AG10803 (cell line): ENCODE measurements at regions not wholly inside any gene's neighbourhood (a gene's known extent, or its start where the extent isn't known, plus 50 kb on each side); places are given as distances from the start of the nearest gene placed in this dataset.

Source experiments
- DNase-seq: peaks from one replicate; pipeline ENCODE4 v3.0.0; 2010; ENCODE audit warnings: low read depth
- H3K4me3 ChIP-seq: 2 replicates; pipeline ENCODE4 v1.5.1; 2011; ENCODE audit warnings: mild to moderate bottlenecking, low read length, control low read depth
- TF ChIP-seq, protein P1 (sequence below): conservative IDR thresholded peaks from 2 replicates; pipeline ENCODE4 v1.5.1; 2011; ENCODE audit warnings: mild to moderate bottlenecking, low read length, control low read depth, inconsistent platforms

GRCh38 chr3:118714800-118715199 lies 319.8 kb downstream of the IGSF11 start:
- no peak for DNase-seq
- TF ChIP-seq, protein P1, sequence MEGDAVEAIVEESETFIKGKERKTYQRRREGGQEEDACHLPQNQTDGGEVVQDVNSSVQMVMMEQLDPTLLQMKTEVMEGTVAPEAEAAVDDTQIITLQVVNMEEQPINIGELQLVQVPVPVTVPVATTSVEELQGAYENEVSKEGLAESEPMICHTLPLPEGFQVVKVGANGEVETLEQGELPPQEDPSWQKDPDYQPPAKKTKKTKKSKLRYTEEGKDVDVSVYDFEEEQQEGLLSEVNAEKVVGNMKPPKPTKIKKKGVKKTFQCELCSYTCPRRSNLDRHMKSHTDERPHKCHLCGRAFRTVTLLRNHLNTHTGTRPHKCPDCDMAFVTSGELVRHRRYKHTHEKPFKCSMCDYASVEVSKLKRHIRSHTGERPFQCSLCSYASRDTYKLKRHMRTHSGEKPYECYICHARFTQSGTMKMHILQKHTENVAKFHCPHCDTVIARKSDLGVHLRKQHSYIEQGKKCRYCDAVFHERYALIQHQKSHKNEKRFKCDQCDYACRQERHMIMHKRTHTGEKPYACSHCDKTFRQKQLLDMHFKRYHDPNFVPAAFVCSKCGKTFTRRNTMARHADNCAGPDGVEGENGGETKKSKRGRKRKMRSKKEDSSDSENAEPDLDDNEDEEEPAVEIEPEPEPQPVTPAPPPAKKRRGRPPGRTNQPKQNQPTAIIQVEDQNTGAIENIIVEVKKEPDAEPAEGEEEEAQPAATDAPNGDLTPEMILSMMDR = no peak
- H3K4me3 ChIP-seq = no peak overlapping the region

DNA sequence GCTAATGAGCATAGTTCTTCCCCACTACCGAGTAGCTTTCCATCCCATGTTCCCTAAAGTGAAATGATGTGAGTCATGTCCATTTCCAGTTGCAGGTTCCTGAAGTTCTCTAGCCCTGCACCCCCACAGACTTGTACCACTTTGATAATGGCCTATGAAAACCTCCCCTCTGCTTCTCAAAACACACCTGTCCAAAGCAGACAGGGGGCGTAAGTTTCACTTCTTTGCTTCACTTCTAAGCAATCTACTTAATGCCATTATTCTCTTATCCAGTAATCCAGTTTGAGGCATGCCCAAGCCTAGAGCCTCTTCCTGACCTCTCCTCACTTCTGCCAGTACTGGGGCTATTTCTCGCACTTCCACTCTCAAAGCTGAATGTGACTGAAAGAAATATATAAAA lies 305.1 kb downstream of the IGSF11 start:
- DNase-seq = no peak
- TF ChIP-seq, protein P1 = no peak
- no peak overlapping the region for H3K4me3 ChIP-seq

- no peak for DNase-seq
- TF ChIP-seq, protein P1 = no peak
- no peak overlapping the region for H3K4me3 ChIP-seq
Measured at GRCh38 chr3:118734664-118735063, 300.0 kb downstream of the IGSF11 start.

DNA sequence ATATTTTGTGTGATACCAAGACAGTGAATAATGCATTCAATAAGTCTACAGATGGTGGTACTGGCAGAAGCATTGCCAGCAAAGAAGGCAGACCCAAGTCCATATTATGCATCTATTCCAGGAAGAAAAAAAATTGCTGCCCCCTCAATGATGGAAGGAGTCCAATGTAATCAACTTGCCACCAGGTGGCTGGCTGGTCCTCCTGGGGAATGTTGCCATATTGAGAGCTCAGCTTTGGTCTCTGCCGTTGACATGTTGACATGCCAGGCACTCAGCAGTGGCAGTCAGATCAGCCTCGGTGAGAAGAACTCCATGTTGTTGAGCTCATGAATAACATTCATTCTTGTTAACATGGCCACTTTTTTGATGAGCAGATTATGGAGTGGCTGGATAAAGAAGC lies 298.5 kb downstream of the IGSF11 start:
- no peak for DNase-seq
- TF ChIP-seq, protein P1 = no peak
- no peak overlapping the region for H3K4me3 ChIP-seq

- DNase-seq = no peak
Measured at GRCh38 chr3:118740722-118741290, 293.8 kb downstream of the IGSF11 start.

DNA sequence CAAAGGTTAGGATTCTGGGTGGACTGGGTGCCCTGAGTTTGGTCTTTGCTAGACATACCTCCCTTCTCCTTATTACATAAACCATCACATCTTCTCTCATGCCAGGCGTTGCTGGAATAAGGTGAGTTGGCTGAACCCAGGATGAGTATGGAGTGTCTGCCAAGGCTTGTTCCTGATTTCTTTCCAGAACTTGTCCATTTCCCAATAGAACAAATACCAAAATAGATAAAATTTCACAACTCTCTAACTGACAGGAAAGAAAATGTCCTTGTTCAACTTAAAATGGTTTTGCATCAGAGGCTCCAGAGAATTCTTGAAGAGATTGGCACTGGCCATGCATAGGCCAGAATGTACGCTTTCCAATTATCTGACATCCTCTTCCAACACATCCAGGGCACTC lies 291.9 kb downstream of the IGSF11 start:
- no peak for DNase-seq
- TF ChIP-seq, protein P1 = no peak
- no peak overlapping the region for H3K4me3 ChIP-seq

More at GRCh38 chr3:118740722-118741290, 293.8 kb downstream of the IGSF11 start:
- TF ChIP-seq, protein P1 = no peak
- no peak overlapping the region for H3K4me3 ChIP-seq

- DNase-seq = no peak
- TF ChIP-seq, protein P1 = no peak
- no peak overlapping the region for H3K4me3 ChIP-seq
Measured at GRCh38 chr3:118744186-118744585, 290.5 kb downstream of the IGSF11 start.
